GM12865 (cell line): ENCODE measurements at regions not wholly inside any gene's neighbourhood (a gene's known extent, or its start where the extent isn't known, plus 50 kb on each side); places are given as distances from the start of the nearest gene placed in this dataset.

Experiments
- DNase-seq: peaks from one replicate; pipeline ENCODE4 v3.0.0; 2010; ENCODE audit warnings: low read depth
- H3K4me3 ChIP-seq: 2 replicates; pipeline ENCODE4 v1.5.1; 2011; ENCODE audit warnings: mild to moderate bottlenecking, low read depth, low read length, control low read depth
- TF ChIP-seq, protein P1 (sequence below): IDR thresholded peaks from 2 replicates; pipeline ENCODE4 v1.5.1; 2011; ENCODE audit warnings: low read length, control low read depth, low read depth, inconsistent platforms; ENCODE audit not compliant: insufficient read depth; ENCODE audit errors: missing control alignments

DNA sequence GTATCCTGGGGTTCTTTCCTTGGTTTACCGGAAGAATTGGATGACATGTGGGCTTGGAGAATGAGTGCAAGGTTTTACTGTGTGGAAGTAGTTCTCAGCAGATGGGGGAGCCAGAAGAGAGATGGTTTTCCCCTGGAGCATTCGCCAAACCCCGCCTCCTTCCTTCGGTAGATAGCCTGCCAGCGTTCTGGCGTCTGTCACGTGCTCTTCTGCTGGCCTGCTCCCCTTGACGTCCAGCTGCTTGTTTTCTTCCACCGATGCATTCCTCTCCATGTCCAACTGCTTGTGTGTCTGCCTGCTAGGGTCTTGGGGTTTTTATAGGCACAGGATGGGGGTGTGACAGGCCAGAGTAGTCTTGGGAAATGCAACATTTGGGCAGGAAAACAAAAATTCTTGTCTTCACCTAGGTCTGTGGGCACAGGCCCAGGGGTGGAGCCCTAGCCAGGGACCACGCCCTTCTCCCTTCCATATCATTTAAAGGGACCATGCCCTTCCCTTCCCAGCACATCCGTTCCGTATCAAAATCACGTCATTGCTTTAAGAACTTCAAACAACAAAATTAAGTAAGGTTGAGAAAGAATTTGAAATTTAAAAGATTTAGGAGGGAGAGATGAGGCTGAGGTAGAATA, 538.7 kb upstream of the SMIM31 start:
- no peak overlapping the region for H3K4me3 ChIP-seq
- TF ChIP-seq, protein P1, sequence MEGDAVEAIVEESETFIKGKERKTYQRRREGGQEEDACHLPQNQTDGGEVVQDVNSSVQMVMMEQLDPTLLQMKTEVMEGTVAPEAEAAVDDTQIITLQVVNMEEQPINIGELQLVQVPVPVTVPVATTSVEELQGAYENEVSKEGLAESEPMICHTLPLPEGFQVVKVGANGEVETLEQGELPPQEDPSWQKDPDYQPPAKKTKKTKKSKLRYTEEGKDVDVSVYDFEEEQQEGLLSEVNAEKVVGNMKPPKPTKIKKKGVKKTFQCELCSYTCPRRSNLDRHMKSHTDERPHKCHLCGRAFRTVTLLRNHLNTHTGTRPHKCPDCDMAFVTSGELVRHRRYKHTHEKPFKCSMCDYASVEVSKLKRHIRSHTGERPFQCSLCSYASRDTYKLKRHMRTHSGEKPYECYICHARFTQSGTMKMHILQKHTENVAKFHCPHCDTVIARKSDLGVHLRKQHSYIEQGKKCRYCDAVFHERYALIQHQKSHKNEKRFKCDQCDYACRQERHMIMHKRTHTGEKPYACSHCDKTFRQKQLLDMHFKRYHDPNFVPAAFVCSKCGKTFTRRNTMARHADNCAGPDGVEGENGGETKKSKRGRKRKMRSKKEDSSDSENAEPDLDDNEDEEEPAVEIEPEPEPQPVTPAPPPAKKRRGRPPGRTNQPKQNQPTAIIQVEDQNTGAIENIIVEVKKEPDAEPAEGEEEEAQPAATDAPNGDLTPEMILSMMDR: no peak
- DNase-seq: no peak

DNA sequence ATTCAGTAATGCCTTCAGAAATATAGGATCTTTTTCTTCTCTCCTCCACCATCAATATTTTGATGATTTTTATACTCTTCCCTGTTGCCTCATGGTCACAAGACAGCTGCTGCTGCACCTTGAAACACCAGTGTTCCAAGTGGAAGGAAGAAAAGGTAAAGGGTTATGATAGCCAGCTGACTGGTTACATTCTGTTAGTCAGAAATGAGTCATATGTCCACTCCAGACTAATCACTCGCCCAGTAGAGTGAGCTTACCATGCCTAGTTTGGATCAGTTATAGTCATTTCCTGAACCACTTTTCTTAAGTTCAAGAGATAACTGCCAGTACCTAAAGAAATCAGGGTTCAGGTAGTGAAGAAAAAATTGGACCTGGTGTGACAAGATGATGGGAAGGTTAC, 532.3 kb upstream of the SMIM31 start:
- TF ChIP-seq, protein P1: no peak

DNA sequence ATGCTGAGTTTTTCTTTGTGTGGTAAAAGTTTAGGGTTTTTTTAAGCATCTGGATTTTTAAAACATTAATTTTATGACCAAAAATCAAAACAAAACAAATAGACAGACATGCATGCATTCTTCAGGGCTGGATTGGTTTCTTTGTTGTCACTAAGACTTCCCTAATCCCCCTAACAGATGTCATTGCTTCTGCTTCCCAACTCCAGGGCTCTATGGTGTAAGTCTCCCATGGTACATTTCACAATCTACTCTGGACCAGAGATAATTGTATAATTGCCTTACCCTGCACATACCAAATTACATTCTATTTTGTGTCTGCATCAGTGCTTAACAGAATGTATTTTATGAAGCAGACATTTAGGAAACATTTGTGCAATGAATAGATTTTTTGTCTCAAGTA, 529.1 kb upstream of the SMIM31 start:
- TF ChIP-seq, protein P1: no peak
- H3K4me3 ChIP-seq: no peak overlapping the region

More for the DNA sequence above, 532.3 kb upstream of the SMIM31 start:
- H3K4me3 ChIP-seq: no peak overlapping the region
- no peak for DNase-seq

DNA sequence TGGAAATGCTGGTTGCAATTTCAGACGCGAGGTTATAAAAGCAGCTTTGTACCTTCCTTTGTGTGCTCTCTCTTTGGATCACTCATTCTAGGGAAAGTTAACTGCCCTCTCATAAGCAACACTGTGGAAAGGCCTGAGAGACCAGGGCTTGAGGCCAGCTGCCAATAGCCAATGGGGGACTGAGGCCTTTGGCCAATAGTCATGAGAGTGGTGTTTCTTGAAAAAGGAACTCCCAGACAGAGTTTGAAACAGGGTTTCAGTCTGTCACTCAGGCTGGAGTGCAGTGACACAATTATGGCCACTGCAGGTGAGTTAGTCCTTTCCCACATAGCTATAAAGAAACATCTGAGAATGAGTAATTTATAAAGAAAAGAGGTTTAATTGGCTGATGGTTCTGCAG, 524.7 kb upstream of the SMIM31 start:
- TF ChIP-seq, protein P1: no peak
- H3K4me3 ChIP-seq: no peak overlapping the region
- DNase-seq: no peak

More for the DNA sequence above, 529.1 kb upstream of the SMIM31 start:
- DNase-seq: no peak

DNA sequence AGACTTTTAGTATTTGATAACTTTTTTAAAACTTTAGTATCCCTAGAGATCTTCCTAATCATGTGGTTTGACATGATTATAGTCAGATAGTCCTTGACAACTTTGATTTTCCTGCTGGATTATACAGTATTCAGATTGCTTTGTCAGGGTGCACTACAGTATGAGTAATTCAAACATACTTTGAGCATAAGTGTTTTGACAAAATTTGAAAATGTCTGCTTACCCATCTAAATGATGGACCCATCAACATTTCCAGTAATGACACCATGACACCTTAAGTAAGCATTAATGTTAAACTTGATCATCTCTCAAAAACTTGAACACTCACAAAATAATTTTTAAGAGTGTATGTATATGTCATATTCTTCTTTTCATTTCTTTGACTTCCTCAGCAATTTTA, 514.5 kb upstream of the SMIM31 start:
- TF ChIP-seq, protein P1: no peak
- H3K4me3 ChIP-seq: no peak overlapping the region
- DNase-seq: no peak

DNA sequence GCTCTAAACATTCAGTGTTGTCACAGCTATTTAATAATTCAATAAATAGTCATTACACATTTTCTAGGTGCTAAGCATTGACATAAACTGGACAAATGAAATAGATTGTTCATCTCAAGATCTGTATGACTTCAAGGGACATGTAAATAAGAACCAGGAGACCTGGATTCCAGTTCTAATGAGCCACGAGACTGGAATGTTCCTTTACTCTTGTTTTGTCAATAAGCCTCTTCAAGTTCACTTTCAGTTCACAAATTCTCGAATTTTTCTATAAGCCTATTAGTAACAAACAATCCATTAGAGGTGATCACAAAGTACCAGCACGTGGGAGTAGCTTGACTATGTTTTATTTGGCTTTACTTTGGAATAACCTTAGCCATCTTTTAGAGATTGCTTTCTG, 514.0 kb upstream of the SMIM31 start:
- DNase-seq: no peak
- TF ChIP-seq, protein P1: no peak
- H3K4me3 ChIP-seq: no peak overlapping the region

DNA sequence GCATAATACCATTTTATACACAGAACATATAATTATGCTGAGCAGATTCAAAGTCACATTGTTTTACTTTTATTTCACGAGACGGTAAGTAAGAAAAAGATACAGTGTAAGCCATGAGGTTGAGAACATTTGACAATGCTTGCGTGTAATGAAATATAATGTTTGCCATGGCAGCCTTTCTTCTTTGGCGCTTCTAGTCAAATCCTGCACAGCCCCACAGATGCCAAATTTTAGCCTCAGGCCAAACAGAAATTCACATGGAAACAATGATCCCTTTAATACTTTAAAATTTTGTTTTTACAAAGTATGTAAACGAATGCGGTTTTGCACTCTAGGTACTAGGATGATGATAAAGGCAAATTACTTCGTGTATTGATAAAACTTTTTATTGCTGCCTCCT, 502.7 kb upstream of the SMIM31 start:
- H3K4me3 ChIP-seq: no peak overlapping the region
- TF ChIP-seq, protein P1: no peak
- DNase-seq: no peak
